HCT116 (cell line): ENCODE measurements at regions not wholly inside any gene's neighbourhood (a gene's known extent, or its start where the extent isn't known, plus 50 kb on each side); places are given as distances from the start of the nearest gene placed in this dataset.

Experiments used
- EZH2 ChIP-seq: fragments of 200-600 bp; sonication (generic); IDR thresholded peaks from 2 replicates; pipeline ENCODE4 v1.6.1; 2017; ENCODE audit warnings: antibody characterized with exemption, mixed run types
- EZH2phosphoT487 ChIP-seq: fragments of 200-600 bp; IDR thresholded peaks from 2 replicates; pipeline ENCODE4 v1.6.1; 2018; ENCODE audit warnings: antibody characterized with exemption, borderline replicate concordance
- POLR2A ChIP-seq: IDR thresholded peaks from 2 replicates; pipeline ENCODE4 v1.7.0; 2011; ENCODE audit warnings: borderline replicate concordance; ENCODE audit not compliant: insufficient read depth, insufficient read length; ENCODE audit errors: extremely low read depth
- POLR2AphosphoS5 ChIP-seq: IDR thresholded peaks from 2 replicates; pipeline ENCODE4 v1.6.1; 2011; ENCODE audit warnings: mild to moderate bottlenecking, low read depth, low read length, moderate library complexity
- TF ChIP-seq, protein P1 (sequence below), 3 experiments: fragments of 200-600 bp in 1 of 3; sonication (generic) in 1 of 3; IDR thresholded peaks in 2 of 3; conservative IDR thresholded peaks in 1 of 3; 2 replicates each; pipeline ENCODE4 v1.5.1; 2012 to 2017; ENCODE audit warnings: low read depth in 2 of 3, low read length in 2 of 3, antibody characterized with exemption in 1 of 3, borderline replicate concordance in 1 of 3, control low read depth in 1 of 3, mild to moderate bottlenecking in 1 of 3, mixed read lengths in 1 of 3, mixed run types in 1 of 3, moderate library complexity in 1 of 3; ENCODE audit not compliant: insufficient read depth in 1 of 3

DNA sequence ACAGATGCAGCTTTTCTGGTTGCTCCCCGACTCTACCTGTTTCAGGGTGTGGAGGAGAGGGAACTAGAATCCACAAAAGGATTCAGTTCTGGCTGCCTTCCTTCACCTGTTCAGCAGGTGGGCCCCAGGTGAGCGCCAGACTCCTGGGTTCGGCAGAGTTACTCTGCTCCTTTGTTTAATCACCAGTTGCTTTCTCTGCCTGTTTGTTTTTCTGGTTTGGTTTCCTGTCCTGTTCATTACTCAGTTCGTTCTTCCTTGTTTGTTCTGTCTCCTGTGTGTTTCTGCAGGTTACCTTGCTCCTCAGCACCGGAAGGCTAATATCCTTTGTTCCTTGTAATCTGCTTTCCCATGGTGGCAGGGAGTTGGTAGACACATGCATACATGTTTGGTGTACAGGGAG is 508.5 kb upstream of the ATP11B start:
- TF ChIP-seq, protein P1, sequence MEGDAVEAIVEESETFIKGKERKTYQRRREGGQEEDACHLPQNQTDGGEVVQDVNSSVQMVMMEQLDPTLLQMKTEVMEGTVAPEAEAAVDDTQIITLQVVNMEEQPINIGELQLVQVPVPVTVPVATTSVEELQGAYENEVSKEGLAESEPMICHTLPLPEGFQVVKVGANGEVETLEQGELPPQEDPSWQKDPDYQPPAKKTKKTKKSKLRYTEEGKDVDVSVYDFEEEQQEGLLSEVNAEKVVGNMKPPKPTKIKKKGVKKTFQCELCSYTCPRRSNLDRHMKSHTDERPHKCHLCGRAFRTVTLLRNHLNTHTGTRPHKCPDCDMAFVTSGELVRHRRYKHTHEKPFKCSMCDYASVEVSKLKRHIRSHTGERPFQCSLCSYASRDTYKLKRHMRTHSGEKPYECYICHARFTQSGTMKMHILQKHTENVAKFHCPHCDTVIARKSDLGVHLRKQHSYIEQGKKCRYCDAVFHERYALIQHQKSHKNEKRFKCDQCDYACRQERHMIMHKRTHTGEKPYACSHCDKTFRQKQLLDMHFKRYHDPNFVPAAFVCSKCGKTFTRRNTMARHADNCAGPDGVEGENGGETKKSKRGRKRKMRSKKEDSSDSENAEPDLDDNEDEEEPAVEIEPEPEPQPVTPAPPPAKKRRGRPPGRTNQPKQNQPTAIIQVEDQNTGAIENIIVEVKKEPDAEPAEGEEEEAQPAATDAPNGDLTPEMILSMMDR (IDR thresholded peaks at IDR 0.05 in 2 of 3, conservative IDR thresholded peaks at IDR 0.05 in 1 of 3; ENCODE audit: borderline replicate concordance in 1 of 3, insufficient read depth in 1 of 3, low read depth in 2 of 3, low read length in 2 of 3): no peak
- TF ChIP-seq EZH2: no peak
- no peak for TF ChIP-seq EZH2phosphoT487
- no peak for TF ChIP-seq POLR2A
- TF ChIP-seq POLR2AphosphoS5: no peak
